HG03108 (cell line): ENCODE measurements at regions not wholly inside any gene's neighbourhood (a gene's known extent, or its start where the extent isn't known, plus 50 kb on each side); places are given as distances from the start of the nearest gene placed in this dataset.

Experiments used
- ATAC-seq: cut with Tn5 transposase; IDR thresholded peaks from one replicate; pipeline ENCODE4 v1.9.1; 2021; ENCODE audit warnings: moderate library complexity; ENCODE audit not compliant: unreplicated experiment

GRCh38 chr5:167555565-167556166 is 735.8 kb upstream of the WWC1 start:
- ATAC-seq = no peak

- no peak for ATAC-seq
Observed at GRCh38 chr5:167557359-167557758, 734.1 kb upstream of the WWC1 start.

GRCh38 chr5:167561796-167562195 is 729.6 kb upstream of the WWC1 start:
- no peak for ATAC-seq

GRCh38 chr5:167564275-167564674 is 727.2 kb upstream of the WWC1 start:
- no peak for ATAC-seq

- no peak for ATAC-seq
Observed at GRCh38 chr5:167565189-167565954, 726.1 kb upstream of the WWC1 start.

- no peak for ATAC-seq
Observed at GRCh38 chr5:167570431-167570830, 721.0 kb upstream of the WWC1 start.

- ATAC-seq = no peak
Observed at GRCh38 chr5:167571824-167572223, 719.6 kb upstream of the WWC1 start.

- no peak for ATAC-seq
Observed at GRCh38 chr5:167573370-167574127, 717.9 kb upstream of the WWC1 start.

- no peak for ATAC-seq
Observed at GRCh38 chr5:167574464-167574863, 717.0 kb upstream of the WWC1 start.

- no peak for ATAC-seq
Observed at GRCh38 chr5:167575330-167575729, 716.1 kb upstream of the WWC1 start.

- ATAC-seq = no peak
Observed at GRCh38 chr5:167576126-167576525, 715.3 kb upstream of the WWC1 start.

GRCh38 chr5:167576897-167577296 is 714.5 kb upstream of the WWC1 start:
- no peak for ATAC-seq

GRCh38 chr5:167577616-167578015 is 713.8 kb upstream of the WWC1 start:
- no peak for ATAC-seq

- ATAC-seq = no peak
Observed at GRCh38 chr5:167578977-167579692, 712.3 kb upstream of the WWC1 start.

- no peak for ATAC-seq
Observed at GRCh38 chr5:167579693-167580055, 711.8 kb upstream of the WWC1 start.

GRCh38 chr5:167580608-167581007 is 710.8 kb upstream of the WWC1 start:
- no peak for ATAC-seq

GRCh38 chr5:167582283-167582682 is 709.2 kb upstream of the WWC1 start:
- ATAC-seq = no peak

- no peak for ATAC-seq
Observed at GRCh38 chr5:167582886-167583285, 708.6 kb upstream of the WWC1 start.

- ATAC-seq = no peak
Observed at GRCh38 chr5:167585184-167585583, 706.3 kb upstream of the WWC1 start.

- ATAC-seq = no peak
Observed at GRCh38 chr5:167587772-167588437, 703.5 kb upstream of the WWC1 start.

GRCh38 chr5:167592114-167592513 is 699.3 kb upstream of the WWC1 start:
- no peak for ATAC-seq
